H1 (cell line): ENCODE measurements at regions not wholly inside any gene's neighbourhood (a gene's known extent, or its start where the extent isn't known, plus 50 kb on each side); places are given as distances from the start of the nearest gene placed in this dataset.

ENCODE experiments used
- CEBPB ChIP-seq: IDR thresholded peaks from 2 replicates; pipeline ENCODE4 v1.6.1; 2012; ENCODE audit warnings: low read depth, low read length
- EZH2 ChIP-seq: fragments of 200-600 bp; sonication (generic); IDR thresholded peaks from 2 replicates; pipeline ENCODE4 v1.7.1; 2012; ENCODE audit warnings: low read depth, mild to moderate bottlenecking, moderate library complexity, low read length, inconsistent platforms; ENCODE audit not compliant: severe bottlenecking
- GABPA ChIP-seq: IDR thresholded peaks from 2 replicates; pipeline ENCODE4 v1.6.1; 2011; ENCODE audit warnings: mild to moderate bottlenecking, low read length, moderate library complexity, borderline replicate concordance; ENCODE audit not compliant: insufficient read depth
- KDM5A ChIP-seq: fragments of 200-600 bp; IDR thresholded peaks from 2 replicates; pipeline ENCODE4 v1.7.1; 2012; ENCODE audit warnings: mild to moderate bottlenecking, low read length, inconsistent platforms, mixed read lengths
- POLR2AphosphoS5 ChIP-seq: IDR thresholded peaks from 2 replicates; pipeline ENCODE4 v1.6.1; 2011; ENCODE audit warnings: low read depth, low read length
- RAD21 ChIP-seq, 2 experiments: IDR thresholded peaks in 1 of 2; conservative IDR thresholded peaks in 1 of 2; 2 replicates each; pipeline ENCODE4 v1.6.1; 2011; ENCODE audit warnings: low read depth in 2 of 2, low read length in 2 of 2, improper control_type of control experiment in 1 of 2, inconsistent platforms in 1 of 2, mild to moderate bottlenecking in 1 of 2, moderate library complexity in 1 of 2
- SP1 ChIP-seq: IDR thresholded peaks from 2 replicates; pipeline ENCODE4 v1.6.1; 2011; ENCODE audit warnings: low read depth, low read length
- TF ChIP-seq, protein P1 (sequence below), 3 experiments: IDR thresholded peaks; 1 replicate in 2 of 3; 2 replicates in 1 of 3; pipeline versions ENCODE4 v1.5.1 to v1.6.1; 2011; ENCODE audit warnings: low read length in 3 of 3, mild to moderate bottlenecking in 3 of 3, inconsistent platforms in 2 of 3, low read depth in 1 of 3, moderate library complexity in 1 of 3; ENCODE audit not compliant: insufficient read depth in 1 of 3; ENCODE audit errors: control extremely low read depth in 1 of 3

DNA sequence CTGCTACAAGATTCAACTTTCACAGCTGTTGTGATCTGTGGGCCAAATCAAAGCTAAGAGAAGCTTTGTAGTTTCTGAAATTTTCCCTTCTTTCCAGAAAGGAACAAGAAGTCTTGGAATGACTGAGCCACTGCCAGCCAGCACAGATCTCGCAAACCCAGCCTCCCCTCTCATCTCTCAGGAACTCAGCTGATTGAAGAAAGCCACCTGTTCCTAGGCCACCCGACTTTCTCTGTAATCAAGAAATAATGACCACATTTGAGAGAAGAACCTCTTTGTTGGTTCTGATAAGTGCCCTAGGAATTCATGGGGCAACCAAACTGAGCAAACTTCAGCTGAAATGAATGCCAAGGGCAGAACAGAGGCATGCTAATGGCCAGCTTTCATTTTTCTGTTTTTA lies 61.7 kb downstream of the HDGFL1 start:
- TF ChIP-seq, protein P1, sequence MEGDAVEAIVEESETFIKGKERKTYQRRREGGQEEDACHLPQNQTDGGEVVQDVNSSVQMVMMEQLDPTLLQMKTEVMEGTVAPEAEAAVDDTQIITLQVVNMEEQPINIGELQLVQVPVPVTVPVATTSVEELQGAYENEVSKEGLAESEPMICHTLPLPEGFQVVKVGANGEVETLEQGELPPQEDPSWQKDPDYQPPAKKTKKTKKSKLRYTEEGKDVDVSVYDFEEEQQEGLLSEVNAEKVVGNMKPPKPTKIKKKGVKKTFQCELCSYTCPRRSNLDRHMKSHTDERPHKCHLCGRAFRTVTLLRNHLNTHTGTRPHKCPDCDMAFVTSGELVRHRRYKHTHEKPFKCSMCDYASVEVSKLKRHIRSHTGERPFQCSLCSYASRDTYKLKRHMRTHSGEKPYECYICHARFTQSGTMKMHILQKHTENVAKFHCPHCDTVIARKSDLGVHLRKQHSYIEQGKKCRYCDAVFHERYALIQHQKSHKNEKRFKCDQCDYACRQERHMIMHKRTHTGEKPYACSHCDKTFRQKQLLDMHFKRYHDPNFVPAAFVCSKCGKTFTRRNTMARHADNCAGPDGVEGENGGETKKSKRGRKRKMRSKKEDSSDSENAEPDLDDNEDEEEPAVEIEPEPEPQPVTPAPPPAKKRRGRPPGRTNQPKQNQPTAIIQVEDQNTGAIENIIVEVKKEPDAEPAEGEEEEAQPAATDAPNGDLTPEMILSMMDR (IDR thresholded peaks at IDR 0.05; ENCODE audit: control extremely low read depth in 1 of 3, insufficient read depth in 1 of 3, low read depth in 1 of 3, low read length in 3 of 3), result no peak
- TF ChIP-seq POLR2AphosphoS5 (no peak), KDM5A (no peak), CEBPB (no peak), SP1 (no peak), GABPA (no peak), RAD21 (IDR thresholded peaks at IDR 0.05 in 1 of 2, conservative IDR thresholded peaks at IDR 0.05 in 1 of 2; ENCODE audit: low read depth in 2 of 2, low read length in 2 of 2) (no peak), EZH2 (no peak)
